ENCODE measurements at regions not wholly inside any gene's neighbourhood (a gene's known extent, or its start where the extent isn't known, plus 50 kb on each side); places are given as distances from the start of the nearest gene placed in this dataset.

DNA sequence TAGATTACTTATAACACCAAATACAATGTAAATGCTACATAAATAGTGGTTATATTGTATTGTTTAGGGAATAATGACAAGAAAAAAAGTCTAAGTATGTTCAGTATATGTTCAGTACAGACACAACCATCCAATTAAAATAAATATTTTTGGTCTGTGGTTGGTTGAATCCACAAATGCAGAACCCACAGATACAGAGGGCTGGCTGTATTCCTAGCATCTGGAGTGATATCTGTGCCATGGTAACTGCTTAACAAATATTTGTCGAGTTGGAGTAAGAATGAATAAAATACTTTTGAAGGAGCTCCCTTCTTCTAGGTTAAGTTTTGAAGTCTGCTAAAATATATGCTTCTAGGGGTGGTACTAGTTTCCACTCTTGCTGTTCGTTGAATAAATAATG, 241.0 kb downstream of the KLF5 start:
- no peak for DNase-seq (ENCODE audit: extremely low read depth, low read depth)
- no peak overlapping the region for H3K4me3 ChIP-seq (replicated peaks; ENCODE audit: low read depth, low read length)
- TF ChIP-seq, protein P1, sequence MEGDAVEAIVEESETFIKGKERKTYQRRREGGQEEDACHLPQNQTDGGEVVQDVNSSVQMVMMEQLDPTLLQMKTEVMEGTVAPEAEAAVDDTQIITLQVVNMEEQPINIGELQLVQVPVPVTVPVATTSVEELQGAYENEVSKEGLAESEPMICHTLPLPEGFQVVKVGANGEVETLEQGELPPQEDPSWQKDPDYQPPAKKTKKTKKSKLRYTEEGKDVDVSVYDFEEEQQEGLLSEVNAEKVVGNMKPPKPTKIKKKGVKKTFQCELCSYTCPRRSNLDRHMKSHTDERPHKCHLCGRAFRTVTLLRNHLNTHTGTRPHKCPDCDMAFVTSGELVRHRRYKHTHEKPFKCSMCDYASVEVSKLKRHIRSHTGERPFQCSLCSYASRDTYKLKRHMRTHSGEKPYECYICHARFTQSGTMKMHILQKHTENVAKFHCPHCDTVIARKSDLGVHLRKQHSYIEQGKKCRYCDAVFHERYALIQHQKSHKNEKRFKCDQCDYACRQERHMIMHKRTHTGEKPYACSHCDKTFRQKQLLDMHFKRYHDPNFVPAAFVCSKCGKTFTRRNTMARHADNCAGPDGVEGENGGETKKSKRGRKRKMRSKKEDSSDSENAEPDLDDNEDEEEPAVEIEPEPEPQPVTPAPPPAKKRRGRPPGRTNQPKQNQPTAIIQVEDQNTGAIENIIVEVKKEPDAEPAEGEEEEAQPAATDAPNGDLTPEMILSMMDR (IDR thresholded peaks at IDR 0.05; ENCODE audit: low read depth, low read length, missing control alignments), result no peak

DNA sequence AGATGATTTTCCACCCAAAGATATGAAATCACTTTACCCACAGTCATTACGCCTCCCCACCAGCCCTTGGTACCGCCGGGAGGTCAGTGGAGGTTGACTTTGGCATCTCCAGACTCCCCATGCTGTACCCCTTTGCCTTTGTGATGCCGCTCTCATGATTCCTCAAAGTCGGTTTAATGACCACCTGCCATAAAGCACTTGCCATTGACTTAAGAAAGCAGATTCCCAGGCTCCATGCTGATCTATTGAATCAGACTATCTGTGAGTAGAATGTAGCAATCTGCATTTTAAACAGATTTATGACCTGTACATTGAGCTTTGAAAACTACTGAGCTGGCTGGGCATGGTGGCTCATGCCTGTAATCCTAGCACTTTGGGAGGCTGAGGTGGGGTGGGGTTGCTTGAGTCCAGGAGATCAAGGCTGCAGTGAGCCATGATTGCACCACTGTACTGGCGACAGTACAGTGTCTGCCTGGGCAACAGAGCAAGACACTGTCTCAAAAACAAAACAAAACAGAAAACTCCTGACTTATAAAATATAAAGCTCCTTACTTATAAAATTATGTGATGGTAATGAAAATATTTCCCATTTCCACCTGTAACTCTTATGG, 235.2 kb downstream of the KLF5 start:
- H3K4me3 ChIP-seq (replicated peaks; ENCODE audit: low read depth, low read length), result no peak overlapping the region
- TF ChIP-seq, protein P1 (IDR thresholded peaks at IDR 0.05; ENCODE audit: low read depth, low read length, missing control alignments), result no peak
- no peak for DNase-seq (ENCODE audit: extremely low read depth, low read depth)

DNA sequence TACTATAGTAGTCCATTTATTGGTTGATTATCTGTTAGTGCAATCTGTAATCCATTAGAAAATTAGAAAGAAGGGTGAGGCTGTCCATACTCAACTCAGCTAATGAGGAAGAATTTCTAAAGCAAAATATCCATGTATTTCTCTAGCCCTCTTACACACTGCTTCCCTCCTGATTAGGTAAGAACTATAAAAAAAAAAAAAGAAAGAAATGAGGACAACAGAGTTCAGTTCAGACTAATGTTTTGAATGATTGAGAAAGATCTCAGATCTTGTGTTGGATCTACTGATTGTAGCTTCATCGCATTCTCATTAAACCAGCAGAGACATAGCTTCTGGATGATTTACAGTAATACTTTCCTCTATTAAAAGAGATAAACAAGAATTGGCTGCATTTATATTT, 233.3 kb downstream of the KLF5 start:
- no peak for DNase-seq (ENCODE audit: extremely low read depth, low read depth)
- no peak overlapping the region for H3K4me3 ChIP-seq (replicated peaks; ENCODE audit: low read depth, low read length)
- TF ChIP-seq, protein P1 (IDR thresholded peaks at IDR 0.05; ENCODE audit: low read depth, low read length, missing control alignments), result no peak

DNA sequence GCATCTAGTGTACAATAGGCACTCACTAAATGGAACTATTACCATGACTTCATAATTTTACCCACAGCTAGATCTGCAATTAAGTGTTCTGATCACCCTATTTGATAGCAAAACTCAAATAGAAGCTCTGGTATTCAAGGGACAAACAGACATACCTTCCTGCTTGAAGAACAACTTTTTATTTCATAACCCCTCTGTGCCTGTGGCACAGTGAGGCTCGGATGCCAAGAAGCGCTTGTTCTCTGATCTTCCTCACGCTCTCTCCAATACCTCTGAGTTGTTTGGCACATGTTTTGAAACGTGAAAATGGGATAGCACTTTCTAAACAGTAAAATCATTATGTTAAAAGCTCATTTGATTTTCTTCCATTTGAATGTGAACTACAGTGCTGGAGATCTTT, 232.0 kb downstream of the KLF5 start:
- DNase-seq (ENCODE audit: extremely low read depth, low read depth), result no peak
- TF ChIP-seq, protein P1 (IDR thresholded peaks at IDR 0.05; ENCODE audit: low read depth, low read length, missing control alignments), result no peak

DNA sequence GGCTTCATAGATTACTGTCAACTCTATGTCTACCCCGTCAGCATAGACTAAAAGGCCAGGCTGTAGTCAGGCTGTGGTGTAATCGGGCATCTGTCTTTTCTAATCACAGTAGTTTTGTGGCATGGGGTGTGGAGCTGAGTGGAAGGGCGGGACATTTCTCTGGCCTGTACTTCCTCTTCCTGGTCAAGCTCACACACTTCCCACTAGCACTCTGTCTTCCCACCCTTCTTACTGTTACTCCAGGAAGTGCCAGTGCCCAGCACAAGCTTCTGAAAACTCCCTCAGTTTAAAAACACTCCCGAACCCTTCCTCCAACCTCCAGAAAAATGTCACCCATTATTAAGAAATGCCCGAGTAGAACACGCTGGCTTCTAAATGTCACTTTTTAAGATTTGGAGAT, 229.8 kb downstream of the KLF5 start:
- no peak for DNase-seq (ENCODE audit: extremely low read depth, low read depth)
- no peak overlapping the region for H3K4me3 ChIP-seq (replicated peaks; ENCODE audit: low read depth, low read length)
- TF ChIP-seq, protein P1 (IDR thresholded peaks at IDR 0.05; ENCODE audit: low read depth, low read length, missing control alignments), result no peak

More for the DNA sequence above, 232.0 kb downstream of the KLF5 start:
- H3K4me3 ChIP-seq (replicated peaks; ENCODE audit: low read depth, low read length), result no peak overlapping the region

DNA sequence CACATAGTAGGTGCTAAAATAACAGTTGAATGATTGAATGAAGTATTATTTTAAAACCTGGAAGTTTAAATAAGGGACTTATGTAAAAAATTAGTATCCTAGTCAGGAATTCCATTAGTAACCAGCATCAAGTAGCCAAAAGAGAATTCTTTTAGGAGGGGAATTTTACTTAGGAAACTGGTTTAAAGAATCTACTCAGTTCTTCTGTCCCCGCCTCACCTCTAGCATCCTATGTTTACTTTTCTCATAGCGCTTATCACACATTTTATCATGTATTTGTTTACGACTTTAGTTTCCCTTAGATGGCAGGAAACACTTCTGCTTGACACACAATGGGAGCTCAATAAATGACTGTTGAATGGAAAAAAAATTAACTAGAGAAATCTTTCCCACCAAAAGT, 229.0 kb downstream of the KLF5 start:
- no peak for DNase-seq (ENCODE audit: extremely low read depth, low read depth)
- TF ChIP-seq, protein P1 (IDR thresholded peaks at IDR 0.05; ENCODE audit: low read depth, low read length, missing control alignments), result no peak
- H3K4me3 ChIP-seq (replicated peaks; ENCODE audit: low read depth, low read length), result no peak overlapping the region

All from HFF-Myc (cell line).